Fibroblast of skin of back (primary cell): ENCODE measurements at regions not wholly inside any gene's neighbourhood (a gene's known extent, or its start where the extent isn't known, plus 50 kb on each side); places are given as distances from the start of the nearest gene placed in this dataset.
"Not testable (repeated sequence)": the region's sequence is repeated elsewhere in the genome, so short reads cannot be mapped to it uniquely, and the experiment has no call there.

ENCODE experiments used
- DNase-seq: peaks from one replicate; pipeline ENCODE4 v3.0.0-alpha.2; 2013

- DNase-seq: no peak
Measured at GRCh38 chr4:123162859-123163258, 233.7 kb upstream of the SPRY1 start.

- no peak for DNase-seq
Measured at GRCh38 chr4:123163501-123163900, 233.1 kb upstream of the SPRY1 start.

GRCh38 chr4:123166023-123166422 lies 230.6 kb upstream of the SPRY1 start:
- DNase-seq: no peak

GRCh38 chr4:123167931-123168330 lies 228.7 kb upstream of the SPRY1 start:
- DNase-seq: no peak

GRCh38 chr4:123168812-123169211 lies 227.8 kb upstream of the SPRY1 start:
- DNase-seq: peak; percentile 25

- DNase-seq: no peak
Measured at GRCh38 chr4:123170843-123171242, 225.8 kb upstream of the SPRY1 start.

GRCh38 chr4:123176605-123177004 lies 220.0 kb upstream of the SPRY1 start:
- DNase-seq: no peak

GRCh38 chr4:123182289-123182688 lies 214.3 kb upstream of the SPRY1 start:
- no peak for DNase-seq

GRCh38 chr4:123183308-123183707 lies 213.3 kb upstream of the SPRY1 start:
- no peak for DNase-seq

- not testable (repeated sequence) for DNase-seq
Measured at GRCh38 chr4:123183754-123184153, 212.8 kb upstream of the SPRY1 start.

- DNase-seq: no peak
Measured at GRCh38 chr4:123186731-123187130, 209.9 kb upstream of the SPRY1 start.

GRCh38 chr4:123190176-123190575 lies 206.4 kb upstream of the SPRY1 start:
- no peak for DNase-seq

- no peak for DNase-seq
Measured at GRCh38 chr4:123191728-123192127, 204.9 kb upstream of the SPRY1 start.

- DNase-seq: no peak
Measured at GRCh38 chr4:123193802-123194367, 202.7 kb upstream of the SPRY1 start.

GRCh38 chr4:123198706-123199105 lies 197.9 kb upstream of the SPRY1 start:
- DNase-seq: peak; percentile 25

- DNase-seq: no peak
Measured at GRCh38 chr4:123200051-123200940, 196.3 kb upstream of the SPRY1 start.

- DNase-seq: no peak
Measured at GRCh38 chr4:123204737-123205136, 191.9 kb upstream of the SPRY1 start.

GRCh38 chr4:123206016-123206415 lies 190.6 kb upstream of the SPRY1 start:
- DNase-seq: peak; percentile 69

GRCh38 chr4:123209436-123209835 lies 187.2 kb upstream of the SPRY1 start:
- DNase-seq: no peak

GRCh38 chr4:123215536-123215935 lies 181.1 kb upstream of the SPRY1 start:
- DNase-seq: peak; percentile 50

GRCh38 chr4:123216543-123216942 lies 180.1 kb upstream of the SPRY1 start:
- DNase-seq: no peak

- no peak for DNase-seq
Measured at GRCh38 chr4:123216946-123217345, 179.6 kb upstream of the SPRY1 start.

- DNase-seq: no peak
Measured at GRCh38 chr4:123217664-123218063, 178.9 kb upstream of the SPRY1 start.

GRCh38 chr4:123218981-123219380 lies 177.6 kb upstream of the SPRY1 start:
- DNase-seq: no peak
